H9 (cell line): ENCODE measurements at regions not wholly inside any gene's neighbourhood (a gene's known extent, or its start where the extent isn't known, plus 50 kb on each side); places are given as distances from the start of the nearest gene placed in this dataset.

ENCODE experiments used
- DNase-seq: peaks from one replicate; pipeline ENCODE4 v3.0.0-alpha.2; 2017
- H2AFZ ChIP-seq: one replicate; pipeline ENCODE4 v1.6.1; 2013; ENCODE audit warnings: mild to moderate bottlenecking, low read length, control low read depth, moderate library complexity
- H2AK5ac ChIP-seq: 2 replicates; pipeline ENCODE4 v1.6.1; 2013; ENCODE audit warnings: low read length, control low read depth, mixed read lengths; ENCODE audit not compliant: insufficient read length
- H2BK120ac ChIP-seq: one replicate; pipeline ENCODE4 v1.6.1; 2013; ENCODE audit warnings: low read depth, mild to moderate bottlenecking, low read length, control low read depth, inconsistent platforms; ENCODE audit not compliant: poor library complexity, severe bottlenecking
- H2BK12ac ChIP-seq: 2 replicates; pipeline ENCODE4 v1.6.1; 2013; ENCODE audit warnings: low read length, control low read depth, mixed read lengths, low read depth; ENCODE audit not compliant: insufficient read length
- H2BK15ac ChIP-seq: 2 replicates; pipeline ENCODE4 v1.6.1; 2013; ENCODE audit warnings: low read depth, low read length, control low read depth
- H2BK20ac ChIP-seq: one replicate; pipeline ENCODE4 v1.6.1; 2013; ENCODE audit warnings: low read depth, mild to moderate bottlenecking, low read length, control low read depth, inconsistent platforms; ENCODE audit not compliant: poor library complexity, severe bottlenecking
- H2BK5ac ChIP-seq: 2 replicates; pipeline ENCODE4 v1.6.1; 2013; ENCODE audit warnings: low read length, control low read depth, mixed read lengths; ENCODE audit not compliant: insufficient read length
- H3K14ac ChIP-seq: 2 replicates; pipeline ENCODE4 v1.6.1; 2013; ENCODE audit warnings: low read length, control low read depth; ENCODE audit not compliant: insufficient read depth
- H3K18ac ChIP-seq: 2 replicates; pipeline ENCODE4 v1.6.1; 2013; ENCODE audit warnings: low read depth, mild to moderate bottlenecking, mixed read lengths, low read length, control low read depth; ENCODE audit not compliant: insufficient read length
- H3K23ac ChIP-seq: 2 replicates; pipeline ENCODE4 v1.6.1; 2013; ENCODE audit warnings: low read length, control low read depth, mixed read lengths, low read depth; ENCODE audit not compliant: insufficient read length
- H3K23me2 ChIP-seq: 2 replicates; pipeline ENCODE4 v1.6.1; 2013; ENCODE audit warnings: low read depth, mild to moderate bottlenecking, mixed read lengths, low read length, control low read depth; ENCODE audit not compliant: insufficient read length, poor library complexity, severe bottlenecking
- H3K27ac ChIP-seq: 2 replicates; pipeline ENCODE4 v1.5.1; 2013; ENCODE audit warnings: low read length, control low read depth, mixed read lengths, low read depth; ENCODE audit not compliant: insufficient read length
- H3K27me3 ChIP-seq: 2 replicates; pipeline ENCODE4 v1.6.1; 2013; ENCODE audit warnings: low read length, control low read depth, inconsistent platforms; ENCODE audit not compliant: insufficient read depth
- H3K4ac ChIP-seq: 2 replicates; pipeline ENCODE4 v1.6.1; 2013; ENCODE audit warnings: low read depth, mild to moderate bottlenecking, control low read depth, inconsistent platforms, low read length, moderate library complexity
- H3K4me1 ChIP-seq: 2 replicates; pipeline ENCODE4 v1.6.1; 2013; ENCODE audit warnings: low read length, control low read depth, inconsistent platforms; ENCODE audit not compliant: insufficient read depth
- H3K4me2 ChIP-seq: 2 replicates; pipeline ENCODE4 v1.6.1; 2013; ENCODE audit warnings: low read length, control low read depth, mixed read lengths; ENCODE audit not compliant: insufficient read length, insufficient read depth
- H3K56ac ChIP-seq: 2 replicates; pipeline ENCODE4 v1.6.1; 2013; ENCODE audit warnings: low read depth, mild to moderate bottlenecking, mixed read lengths, low read length, control low read depth; ENCODE audit not compliant: insufficient read length
- H3K79me1 ChIP-seq: 2 replicates; pipeline ENCODE4 v1.6.1; 2013; ENCODE audit warnings: low read depth, mild to moderate bottlenecking, moderate library complexity, low read length, control low read depth, inconsistent platforms; ENCODE audit not compliant: insufficient read depth, poor library complexity, severe bottlenecking
- H3K79me2 ChIP-seq: 2 replicates; pipeline ENCODE4 v1.6.1; 2013; ENCODE audit warnings: low read length, control low read depth, inconsistent platforms; ENCODE audit not compliant: insufficient read depth
- H3K9ac ChIP-seq: 2 replicates; pipeline ENCODE4 v1.6.1; 2013; ENCODE audit warnings: low read length, control low read depth, mixed read lengths; ENCODE audit not compliant: insufficient read length; ENCODE audit errors: extremely low read depth
- H3K9me3 ChIP-seq: one replicate; pipeline ENCODE4 v1.6.1; 2013; ENCODE audit warnings: low read depth, low read length, inconsistent platforms; ENCODE audit not compliant: control insufficient read depth
- H3T11ph ChIP-seq: one replicate; pipeline ENCODE4 v1.6.1; 2013; ENCODE audit warnings: mild to moderate bottlenecking, low read length, control low read depth, inconsistent platforms
- H4K20me1 ChIP-seq: one replicate; pipeline ENCODE4 v1.6.1; 2013; ENCODE audit not compliant: control insufficient read depth, insufficient read length, insufficient read depth
- H4K5ac ChIP-seq: 2 replicates; pipeline ENCODE4 v1.6.1; 2013; ENCODE audit warnings: low read depth, mild to moderate bottlenecking, mixed read lengths, low read length, control low read depth; ENCODE audit not compliant: insufficient read length
- H4K8ac ChIP-seq: replicated peaks from 2 replicates; pipeline ENCODE4 v1.6.1; 2013; ENCODE audit warnings: low read length, control low read depth, mixed read lengths, low read depth; ENCODE audit not compliant: insufficient read length
- H4K91ac ChIP-seq: 2 replicates; pipeline ENCODE4 v1.6.1; 2013; ENCODE audit warnings: low read depth, mild to moderate bottlenecking, moderate library complexity, mixed read lengths, low read length, control low read depth; ENCODE audit not compliant: insufficient read length
- H3K27ac Mint-ChIP-seq, 3 experiments: 2 replicates in 2 of 3; 3 replicates in 1 of 3; pipeline ENCODE4 v1.8.0; 2020 to 2021; ENCODE audit warnings: mixed read lengths in 3 of 3, mild to moderate bottlenecking in 1 of 3, moderate library complexity in 1 of 3
- H3K27me3 Mint-ChIP-seq: 2 replicates; pipeline ENCODE4 v1.8.0; 2021; ENCODE audit warnings: low read depth, mild to moderate bottlenecking, moderate library complexity, mixed read lengths
- H3K36me3 Mint-ChIP-seq, 3 experiments: 2 replicates in 2 of 3; 3 replicates in 1 of 3; pipeline ENCODE4 v1.8.0; 2020 to 2021; ENCODE audit warnings: low read depth in 3 of 3, mixed read lengths in 3 of 3; ENCODE audit not compliant: insufficient read depth in 1 of 3
- H3K4me1 Mint-ChIP-seq, 2 experiments: 2 replicates each; pipeline ENCODE4 v1.8.0; 2020; ENCODE audit warnings: mixed read lengths in 2 of 2
- H3K4me3 Mint-ChIP-seq, 2 experiments: 2 replicates in 1 of 2; 3 replicates in 1 of 2; pipeline ENCODE4 v1.8.0; 2020 to 2021; ENCODE audit warnings: mild to moderate bottlenecking in 2 of 2, mixed read lengths in 2 of 2, moderate library complexity in 1 of 2
- H3K9me3 Mint-ChIP-seq, 2 experiments: 2 replicates in 1 of 2; 3 replicates in 1 of 2; pipeline ENCODE4 v1.8.0; 2020; ENCODE audit warnings: mild to moderate bottlenecking in 2 of 2, mixed read lengths in 2 of 2, moderate library complexity in 1 of 2
- CTCF ChIP-seq: fragments of 200-600 bp; sonication (generic); conservative IDR thresholded peaks from 3 replicates; pipeline ENCODE4 v1.8.0; 2021; ENCODE audit warnings: antibody characterized with exemption, mild to moderate bottlenecking
- WGBS: extraction: QIAGEN DNeasy Blood & Tissue Kit; methylation state at CpG from one replicate; pipeline ENCODE4 v1.1.7; 2013; ENCODE audit warnings: missing lambda C conversion rate, low lambda C conversion rate, mixed read lengths; ENCODE audit not compliant: insufficient read length; ENCODE audit errors: extremely low coverage; 5-methylcytosine and 5-hydroxymethylcytosine counted together

GRCh38 chr2:21305581-21305980, 181.8 kb downstream of the TDRD15 start:
- Histone ChIP-seq H3K79me2 (no peaks in the 10 kb centered on the region), H2BK20ac (no peak overlapping the region), H3K14ac (no peak overlapping the region), H2AFZ (no peak overlapping the region), H3K79me1 (no peaks in the 10 kb centered on the region), H3K9ac (no peak overlapping the region), H2BK120ac (no peak overlapping the region), H3K4ac (no peak overlapping the region), H3K27ac (no peak overlapping the region), H4K20me1 (no peaks in the 10 kb centered on the region), H4K8ac (no peak overlapping the region), H3K23ac (no peak overlapping the region), H3K9me3 (no peaks in the 10 kb centered on the region), H2BK12ac (no peak overlapping the region), H3K4me2 (no peak overlapping the region), H3K27me3 (no peaks in the 10 kb centered on the region), H4K91ac (no peak overlapping the region), H3T11ph (no peak overlapping the region), H3K4me1 (no peaks in the 10 kb centered on the region), H3K23me2 (no peaks in the 10 kb centered on the region), H3K56ac (no peak overlapping the region), H2BK15ac (no peak overlapping the region), H4K5ac (no peak overlapping the region), H2AK5ac (no peak overlapping the region), H2BK5ac (no peak overlapping the region), H3K18ac (no peak overlapping the region)
- WGBS = no CpG with 5 or more reads among the region's 3 CpGs
- no peak overlapping the region for H3K27ac Mint-ChIP-seq
- no peak for TF ChIP-seq CTCF
- peaks cover 0 to 2% of the 10 kb centered on the region in 2 experiments; a peak in 1 of 4 replicates for H3K4me1 Mint-ChIP-seq
- H3K4me3 Mint-ChIP-seq = no peak overlapping the region
- DNase-seq = no peak
- no peaks in the 10 kb centered on the region for H3K36me3 Mint-ChIP-seq
- no peaks in the 10 kb centered on the region for H3K27me3 Mint-ChIP-seq
- H3K9me3 Mint-ChIP-seq = no peaks in the 10 kb centered on the region
